Adrenal gland (tissue), 5 donors: ENCODE measurements at regions not wholly inside any gene's neighbourhood (a gene's known extent, or its start where the extent isn't known, plus 50 kb on each side); places are given as distances from the start of the nearest gene placed in this dataset.

Experiments
- CTCF ChIP-seq, 6 experiments: fragments of 450-650 bp in 4 of 6; fragments of 200-600 bp in 2 of 6; sonication (generic) in 1 of 6; IDR thresholded peaks; 1 replicate in 5 of 6; 2 replicates in 1 of 6; pipeline versions ENCODE4 v1.5.1 to v1.8.0; 2016 to 2021; ENCODE audit warnings: antibody characterized with exemption in 6 of 6, mild to moderate bottlenecking in 2 of 6, moderate library complexity in 1 of 6
- POLR2A ChIP-seq, 2 donors: fragments of 450-650 bp; IDR thresholded peaks; one replicate each; pipeline ENCODE4 v1.6.1; 2017; ENCODE audit warnings: antibody characterized with exemption in 2 of 2, mild to moderate bottlenecking in 2 of 2, moderate library complexity in 1 of 2
- donor health status: DM: no; HTN: no; CAD: no.

DNA sequence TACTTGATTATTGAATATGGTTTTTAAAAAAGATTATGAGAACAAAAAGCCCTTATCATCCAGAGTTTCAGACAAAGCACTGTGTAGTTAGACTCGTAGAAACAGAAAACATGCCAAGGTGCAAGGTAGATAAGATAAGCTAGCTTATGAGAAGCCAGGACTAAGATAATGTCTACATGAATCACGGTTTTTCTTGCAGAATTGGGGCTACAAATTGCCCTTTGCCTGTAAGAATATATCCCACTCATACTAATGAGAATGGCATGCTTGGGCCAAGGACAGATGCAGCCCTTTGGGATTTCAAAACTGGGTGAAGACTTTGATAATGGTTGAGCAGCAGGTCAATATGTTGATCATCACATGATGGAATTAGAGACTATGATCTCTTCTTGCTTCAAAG is 165.3 kb upstream of the PREP start:
- no peak for TF ChIP-seq CTCF (IDR thresholded peaks at IDR 0.05)
- no peak for TF ChIP-seq POLR2A (IDR thresholded peaks at IDR 0.05)
